ENCODE measurements at regions not wholly inside any gene's neighbourhood (a gene's known extent, or its start where the extent isn't known, plus 50 kb on each side); places are given as distances from the start of the nearest gene placed in this dataset.

DNA sequence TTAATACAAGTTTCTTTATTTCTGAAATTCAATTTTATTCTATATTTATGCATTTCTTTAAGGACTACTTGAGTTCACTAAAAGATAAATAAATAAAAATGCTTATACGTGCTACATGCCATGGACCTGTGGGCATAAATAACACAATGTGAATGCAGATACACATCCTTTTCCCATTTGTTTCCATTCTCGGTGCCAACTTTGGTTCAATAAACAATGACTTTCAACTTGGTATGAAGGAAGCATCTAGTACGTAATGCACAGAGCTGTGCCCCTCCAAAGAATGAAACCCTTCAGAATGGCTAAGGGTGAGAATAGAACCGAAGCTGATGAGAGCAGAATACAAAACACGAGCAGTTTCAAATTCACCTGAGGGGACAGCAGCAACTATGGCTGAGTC is 409.3 kb downstream of the MTX2 start:
- Histone ChIP-seq H3K36me3 (ENCODE audit: control insufficient read depth in 1 of 2, insufficient read depth in 2 of 2, low read length in 2 of 2) (no peaks in the 10 kb centered on the region), H3K4me1 (ENCODE audit: control insufficient read depth in 1 of 2, insufficient read depth in 2 of 2, low read length in 2 of 2) (peaks cover 0 to 19% of the 10 kb centered on the region in 2 donors), H3K9me3 (ENCODE audit: control insufficient read depth in 1 of 2, low read length in 2 of 2) (no peaks in the 10 kb centered on the region), H3K27ac (ENCODE audit: low read length) (no peak overlapping the region), H3K4me3 (ENCODE audit: low read depth in 1 of 2, low read length in 2 of 2) (no peak overlapping the region), H3K27me3 (ENCODE audit: low read depth, low read length) (no peaks in the 10 kb centered on the region)

DNA sequence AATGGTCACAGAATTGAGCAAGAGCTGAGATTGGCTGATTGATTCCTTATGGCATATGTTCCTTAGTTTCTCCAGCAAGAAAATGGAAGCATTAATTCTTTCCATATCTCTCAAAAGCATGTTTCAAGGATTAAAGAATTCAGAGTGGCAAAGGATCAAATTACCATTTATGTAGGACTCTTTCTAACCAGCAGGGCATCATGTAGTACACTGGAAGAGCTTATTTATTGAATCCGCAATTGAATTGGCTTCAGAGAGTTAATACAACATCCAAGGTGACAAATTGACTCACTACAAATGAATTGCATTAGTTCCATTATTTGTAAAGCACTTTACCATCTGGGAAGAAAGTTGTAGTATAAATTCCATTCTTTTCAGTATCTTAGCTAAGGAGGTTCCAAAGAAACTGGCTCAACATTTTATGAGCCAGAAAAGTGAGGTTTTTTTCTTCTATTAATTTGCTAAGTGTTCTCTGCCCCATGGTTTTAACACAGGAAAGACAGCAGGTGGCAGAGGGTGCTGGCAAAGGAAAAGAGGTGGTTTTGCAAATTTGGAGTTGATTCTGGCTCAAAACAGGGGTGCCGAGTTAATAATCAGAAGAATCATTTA is 409.9 kb downstream of the MTX2 start:
- Histone ChIP-seq H3K9me3 (ENCODE audit: control insufficient read depth in 1 of 2, low read length in 2 of 2) (no peaks in the 10 kb centered on the region), H3K36me3 (ENCODE audit: control insufficient read depth in 1 of 2, insufficient read depth in 2 of 2, low read length in 2 of 2) (no peaks in the 10 kb centered on the region), H3K4me3 (ENCODE audit: low read depth in 1 of 2, low read length in 2 of 2) (no peak overlapping the region), H3K27me3 (ENCODE audit: low read depth, low read length) (no peaks in the 10 kb centered on the region), H3K27ac (ENCODE audit: low read length) (no peak overlapping the region), H3K4me1 (ENCODE audit: control insufficient read depth in 1 of 2, insufficient read depth in 2 of 2, low read length in 2 of 2) (peaks cover 0 to 19% of the 10 kb centered on the region in 2 donors)

DNA sequence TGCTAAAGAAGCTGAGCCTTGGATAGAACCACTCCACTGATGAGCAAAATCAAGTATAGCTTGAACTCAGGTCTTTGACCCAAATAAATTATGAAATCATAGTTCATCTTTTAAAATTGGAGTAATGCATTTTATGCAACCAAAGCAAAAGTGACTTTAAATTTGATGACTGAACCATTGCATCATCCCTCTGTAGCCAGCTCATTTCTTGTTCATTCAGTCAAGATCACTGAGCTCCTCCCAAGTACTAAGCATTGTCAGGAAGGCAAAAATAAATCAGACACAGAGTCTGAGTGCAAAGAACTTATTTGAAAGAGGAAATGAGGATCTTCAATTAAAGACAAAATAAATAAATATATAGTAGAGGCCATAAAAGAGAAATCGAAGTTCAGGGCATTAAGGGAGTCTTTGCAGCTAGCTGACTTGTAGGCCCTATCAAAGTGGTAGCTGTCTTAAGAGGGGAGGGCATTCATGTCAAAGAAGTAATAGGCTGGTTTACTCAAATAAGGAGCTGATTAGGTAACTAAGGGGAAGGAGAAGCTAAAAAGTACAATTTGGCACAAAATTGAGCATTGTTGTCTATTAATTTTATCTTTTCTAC is 411.8 kb downstream of the MTX2 start:
- Histone ChIP-seq H3K27ac (ENCODE audit: low read length) (no peak overlapping the region), H3K36me3 (ENCODE audit: control insufficient read depth in 1 of 2, insufficient read depth in 2 of 2, low read length in 2 of 2) (no peaks in the 10 kb centered on the region), H3K27me3 (ENCODE audit: low read depth, low read length) (no peaks in the 10 kb centered on the region), H3K4me3 (ENCODE audit: low read depth in 1 of 2, low read length in 2 of 2) (no peak overlapping the region), H3K4me1 (ENCODE audit: control insufficient read depth in 1 of 2, insufficient read depth in 2 of 2, low read length in 2 of 2) (peaks cover 0 to 19% of the 10 kb centered on the region in 2 donors), H3K9me3 (ENCODE audit: control insufficient read depth in 1 of 2, low read length in 2 of 2) (no peaks in the 10 kb centered on the region)

DNA sequence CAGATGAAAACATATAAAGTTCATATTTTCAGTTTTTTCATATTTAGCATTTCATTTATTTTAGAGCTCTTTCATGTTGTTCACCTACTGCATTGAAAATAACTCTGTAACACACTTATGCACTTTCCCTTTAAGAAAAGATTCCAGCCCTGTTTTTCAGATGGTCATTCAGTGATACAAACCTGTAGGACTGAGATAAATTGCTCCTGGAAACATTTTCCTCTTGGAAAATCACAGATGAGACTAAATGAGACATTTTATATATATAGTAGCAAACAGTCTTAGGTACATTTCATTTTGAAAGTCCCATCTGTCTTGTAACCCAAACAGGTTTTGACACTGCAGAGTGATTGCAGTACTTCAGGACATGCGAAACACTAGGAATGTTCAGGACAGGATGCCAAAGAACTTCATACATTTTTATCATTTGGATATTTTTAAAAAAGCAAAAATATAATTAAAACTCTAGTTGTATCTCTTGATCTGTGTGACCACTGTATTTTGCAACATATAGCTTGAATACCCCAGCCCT is 412.4 kb downstream of the MTX2 start:
- Histone ChIP-seq H3K27me3 (ENCODE audit: low read depth, low read length) (no peaks in the 10 kb centered on the region), H3K36me3 (ENCODE audit: control insufficient read depth in 1 of 2, insufficient read depth in 2 of 2, low read length in 2 of 2) (no peaks in the 10 kb centered on the region), H3K9me3 (ENCODE audit: control insufficient read depth in 1 of 2, low read length in 2 of 2) (no peaks in the 10 kb centered on the region), H3K4me3 (ENCODE audit: low read depth in 1 of 2, low read length in 2 of 2) (no peak overlapping the region), H3K4me1 (ENCODE audit: control insufficient read depth in 1 of 2, insufficient read depth in 2 of 2, low read length in 2 of 2) (peaks cover 0 to 19% of the 10 kb centered on the region in 2 donors), H3K27ac (ENCODE audit: low read length) (no peak overlapping the region)

DNA sequence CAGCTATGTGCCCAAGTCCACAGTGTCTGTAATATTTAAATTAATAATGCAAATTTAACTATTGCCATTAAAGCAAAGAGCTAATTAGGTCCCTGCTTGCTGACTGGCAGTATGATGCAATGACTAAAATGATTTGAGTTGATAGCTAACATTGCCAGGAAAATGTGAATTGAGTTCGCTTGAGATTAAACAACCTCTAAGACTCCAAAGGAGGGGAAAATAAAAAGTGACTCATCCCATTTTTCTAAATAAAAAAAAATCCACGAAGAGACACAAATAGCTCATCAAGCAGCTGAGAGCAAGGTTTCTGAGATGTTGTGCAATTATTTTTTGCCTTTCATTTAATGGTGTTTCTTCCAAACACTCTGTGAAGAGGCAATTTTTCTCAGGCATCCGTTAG is 413.0 kb downstream of the MTX2 start:
- Histone ChIP-seq H3K27me3 (ENCODE audit: low read depth, low read length) (no peaks in the 10 kb centered on the region), H3K4me1 (ENCODE audit: control insufficient read depth in 1 of 2, insufficient read depth in 2 of 2, low read length in 2 of 2) (peaks cover 0 to 19% of the 10 kb centered on the region in 2 donors), H3K4me3 (ENCODE audit: low read depth in 1 of 2, low read length in 2 of 2) (no peak overlapping the region), H3K27ac (ENCODE audit: low read length) (no peak overlapping the region), H3K9me3 (ENCODE audit: control insufficient read depth in 1 of 2, low read length in 2 of 2) (no peaks in the 10 kb centered on the region), H3K36me3 (ENCODE audit: control insufficient read depth in 1 of 2, insufficient read depth in 2 of 2, low read length in 2 of 2) (no peaks in the 10 kb centered on the region)

DNA sequence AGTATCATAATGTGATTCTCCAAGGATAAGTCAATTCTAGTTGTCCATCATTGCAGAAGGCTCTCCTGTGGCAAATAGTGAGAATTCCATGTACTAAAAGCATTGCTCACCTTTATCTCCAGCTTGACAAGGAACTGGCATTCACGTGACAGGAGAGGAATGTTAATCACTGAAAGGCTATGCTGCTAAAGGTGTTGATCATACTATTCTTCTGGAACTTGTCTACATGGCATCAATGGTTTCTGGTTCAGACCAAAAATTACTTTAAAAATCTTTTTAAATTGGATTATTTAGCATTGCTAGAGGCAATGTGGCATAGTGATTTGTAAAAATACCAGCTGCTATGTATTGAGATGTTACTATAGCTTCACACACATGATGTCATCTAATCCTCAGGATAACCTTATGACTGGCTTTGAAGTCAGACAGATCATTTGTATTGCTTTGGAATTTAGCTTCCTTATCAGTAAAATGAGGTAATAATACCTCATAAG is 414.4 kb downstream of the MTX2 start:
- H3K4me1 ChIP-seq (ENCODE audit: control insufficient read depth in 1 of 2, insufficient read depth in 2 of 2, low read length in 2 of 2) = peaks cover 0 to 19% of the 10 kb centered on the region in 2 donors
- no peak overlapping the region for H3K27ac ChIP-seq (ENCODE audit: low read length)
- no peak overlapping the region for H3K4me3 ChIP-seq (ENCODE audit: low read depth in 1 of 2, low read length in 2 of 2)
- H3K9me3 ChIP-seq (ENCODE audit: control insufficient read depth in 1 of 2, low read length in 2 of 2) = no peaks in the 10 kb centered on the region
- H3K36me3 ChIP-seq (ENCODE audit: control insufficient read depth in 1 of 2, insufficient read depth in 2 of 2, low read length in 2 of 2) = no peaks in the 10 kb centered on the region
- no peaks in the 10 kb centered on the region for H3K27me3 ChIP-seq (ENCODE audit: low read depth, low read length)

DNA sequence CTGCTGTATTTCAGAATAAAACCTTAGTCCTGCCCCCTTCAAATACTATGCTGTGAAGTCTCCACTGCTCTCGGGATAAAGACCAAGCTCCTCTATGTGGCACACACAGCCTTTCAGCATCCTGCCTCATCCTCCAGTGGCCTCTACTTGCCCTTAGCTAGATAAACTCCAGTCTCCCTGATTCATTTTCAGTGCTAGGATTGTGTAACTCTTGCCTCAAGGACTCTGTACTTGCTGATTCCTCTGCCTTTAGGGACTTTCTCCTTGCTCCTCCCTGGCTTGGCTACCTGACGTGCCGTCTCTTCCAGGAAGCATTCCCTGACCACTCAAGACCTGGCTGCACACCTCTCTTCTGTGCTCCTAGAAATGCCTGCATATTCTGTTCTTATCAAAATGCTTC is 416.7 kb downstream of the MTX2 start:
- Histone ChIP-seq H3K4me1 (ENCODE audit: control insufficient read depth in 1 of 2, insufficient read depth in 2 of 2, low read length in 2 of 2) (peaks cover 0 to 17% of the 10 kb centered on the region in 2 donors), H3K36me3 (ENCODE audit: control insufficient read depth in 1 of 2, insufficient read depth in 2 of 2, low read length in 2 of 2) (no peaks in the 10 kb centered on the region), H3K9me3 (ENCODE audit: control insufficient read depth in 1 of 2, low read length in 2 of 2) (no peaks in the 10 kb centered on the region), H3K27ac (ENCODE audit: low read length) (no peak overlapping the region), H3K4me3 (ENCODE audit: low read depth in 1 of 2, low read length in 2 of 2) (no peak overlapping the region), H3K27me3 (ENCODE audit: low read depth, low read length) (no peaks in the 10 kb centered on the region)

DNA sequence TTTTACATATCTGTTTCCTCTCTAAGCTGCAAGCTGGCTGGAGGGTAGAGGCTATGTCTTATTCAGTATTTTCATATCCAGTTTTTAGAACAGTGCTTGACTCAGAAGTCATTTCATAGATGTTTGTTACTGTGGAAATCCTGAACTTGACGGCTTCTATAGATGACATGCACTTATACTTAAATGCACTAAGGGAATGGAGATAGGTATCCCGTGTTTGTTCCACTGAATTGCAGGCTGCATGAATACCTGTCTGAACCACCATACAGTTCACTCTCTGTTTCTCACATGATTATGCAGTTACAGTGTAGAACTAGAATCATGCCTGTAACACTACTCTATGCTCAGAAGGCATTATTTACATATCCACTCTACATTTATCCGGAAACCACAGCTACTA is 417.1 kb downstream of the MTX2 start:
- H3K27ac ChIP-seq (ENCODE audit: low read length) = no peak overlapping the region
- H3K9me3 ChIP-seq (ENCODE audit: control insufficient read depth in 1 of 2, low read length in 2 of 2) = no peaks in the 10 kb centered on the region
- peaks cover 0 to 13% of the 10 kb centered on the region in 2 donors for H3K4me1 ChIP-seq (ENCODE audit: control insufficient read depth in 1 of 2, insufficient read depth in 2 of 2, low read length in 2 of 2)
- no peaks in the 10 kb centered on the region for H3K36me3 ChIP-seq (ENCODE audit: control insufficient read depth in 1 of 2, insufficient read depth in 2 of 2, low read length in 2 of 2)
- no peak overlapping the region for H3K4me3 ChIP-seq (ENCODE audit: low read depth in 1 of 2, low read length in 2 of 2)
- no peaks in the 10 kb centered on the region for H3K27me3 ChIP-seq (ENCODE audit: low read depth, low read length)

DNA sequence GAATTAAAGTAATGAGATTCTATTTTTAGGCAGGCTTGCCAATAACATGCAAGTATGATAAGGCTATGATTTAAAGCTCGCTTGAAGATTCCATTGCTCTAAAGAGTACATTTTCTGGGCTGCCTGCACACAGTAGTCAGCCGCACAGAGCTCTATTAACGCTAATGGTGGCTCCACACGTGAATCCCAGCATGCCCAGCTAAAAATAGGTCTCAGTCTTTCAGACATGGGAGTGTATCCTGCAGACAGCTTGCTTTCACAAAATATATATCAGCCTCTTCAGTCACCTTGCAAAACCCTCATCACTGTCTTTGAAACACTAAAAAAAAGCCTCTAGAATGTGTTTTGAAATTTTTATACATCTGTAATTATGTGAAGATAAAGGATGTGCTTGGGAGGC is 418.1 kb downstream of the MTX2 start:
- peaks cover 0 to 7% of the 10 kb centered on the region in 2 donors for H3K4me1 ChIP-seq (ENCODE audit: control insufficient read depth in 1 of 2, insufficient read depth in 2 of 2, low read length in 2 of 2)
- H3K4me3 ChIP-seq (ENCODE audit: low read depth in 1 of 2, low read length in 2 of 2) = no peak overlapping the region
- no peaks in the 10 kb centered on the region for H3K36me3 ChIP-seq (ENCODE audit: control insufficient read depth in 1 of 2, insufficient read depth in 2 of 2, low read length in 2 of 2)
- no peaks in the 10 kb centered on the region for H3K27me3 ChIP-seq (ENCODE audit: low read depth, low read length)
- no peaks in the 10 kb centered on the region for H3K9me3 ChIP-seq (ENCODE audit: control insufficient read depth in 1 of 2, low read length in 2 of 2)
- no peak overlapping the region for H3K27ac ChIP-seq (ENCODE audit: low read length)

DNA sequence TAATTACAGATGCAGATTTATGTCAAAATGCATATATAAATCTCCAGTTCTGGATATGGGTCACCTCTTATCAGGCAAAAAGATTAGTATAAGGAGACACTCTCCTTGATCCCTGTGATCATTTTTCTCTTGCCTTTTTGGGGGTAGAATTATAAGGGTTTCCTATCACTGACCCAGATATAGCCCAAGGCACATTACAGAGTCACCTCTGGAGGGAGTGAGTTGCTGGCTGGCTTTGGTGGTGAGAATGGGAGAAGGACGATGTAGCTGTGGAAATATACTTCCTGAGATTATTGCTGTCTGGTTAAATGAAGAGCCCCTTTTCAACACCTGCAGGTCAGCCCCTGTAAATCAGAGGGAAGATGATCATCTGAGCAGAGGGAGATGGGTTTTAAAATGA is 418.7 kb downstream of the MTX2 start:
- Histone ChIP-seq H3K4me1 (ENCODE audit: control insufficient read depth in 1 of 2, insufficient read depth in 2 of 2, low read length in 2 of 2) (peaks cover 0 to 1% of the 10 kb centered on the region in 2 donors), H3K4me3 (ENCODE audit: low read depth in 1 of 2, low read length in 2 of 2) (no peak overlapping the region), H3K9me3 (ENCODE audit: control insufficient read depth in 1 of 2, low read length in 2 of 2) (no peaks in the 10 kb centered on the region), H3K27ac (ENCODE audit: low read length) (no peak overlapping the region), H3K27me3 (ENCODE audit: low read depth, low read length) (no peaks in the 10 kb centered on the region), H3K36me3 (ENCODE audit: control insufficient read depth in 1 of 2, insufficient read depth in 2 of 2, low read length in 2 of 2) (no peaks in the 10 kb centered on the region)

DNA sequence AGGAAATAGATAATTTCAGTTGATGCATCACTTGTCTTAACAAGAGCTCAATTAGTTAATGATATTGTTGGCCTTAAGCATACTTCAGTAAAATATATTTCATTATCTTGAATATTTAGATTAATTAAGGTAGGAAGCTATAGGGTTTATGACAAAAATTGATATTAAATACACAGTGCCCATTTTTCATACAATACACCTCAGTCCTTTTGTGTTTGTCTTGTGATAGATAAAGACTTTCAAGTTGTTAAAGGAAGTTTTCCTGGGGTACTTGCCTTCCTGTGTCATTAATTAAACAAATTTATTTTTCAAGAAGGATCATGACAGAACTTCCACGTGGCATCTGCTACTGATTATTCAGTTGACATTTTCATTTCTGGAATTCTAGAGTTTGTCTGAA is 420.5 kb downstream of the MTX2 start:
- Histone ChIP-seq H3K4me3 (ENCODE audit: low read depth in 1 of 2, low read length in 2 of 2) (no peak overlapping the region), H3K36me3 (ENCODE audit: control insufficient read depth in 1 of 2, insufficient read depth in 2 of 2, low read length in 2 of 2) (no peaks in the 10 kb centered on the region), H3K27ac (ENCODE audit: low read length) (no peak overlapping the region), H3K9me3 (ENCODE audit: control insufficient read depth in 1 of 2, low read length in 2 of 2) (no peaks in the 10 kb centered on the region), H3K4me1 (ENCODE audit: control insufficient read depth in 1 of 2, insufficient read depth in 2 of 2, low read length in 2 of 2) (no peaks in the 10 kb centered on the region), H3K27me3 (ENCODE audit: low read depth, low read length) (no peaks in the 10 kb centered on the region)

DNA sequence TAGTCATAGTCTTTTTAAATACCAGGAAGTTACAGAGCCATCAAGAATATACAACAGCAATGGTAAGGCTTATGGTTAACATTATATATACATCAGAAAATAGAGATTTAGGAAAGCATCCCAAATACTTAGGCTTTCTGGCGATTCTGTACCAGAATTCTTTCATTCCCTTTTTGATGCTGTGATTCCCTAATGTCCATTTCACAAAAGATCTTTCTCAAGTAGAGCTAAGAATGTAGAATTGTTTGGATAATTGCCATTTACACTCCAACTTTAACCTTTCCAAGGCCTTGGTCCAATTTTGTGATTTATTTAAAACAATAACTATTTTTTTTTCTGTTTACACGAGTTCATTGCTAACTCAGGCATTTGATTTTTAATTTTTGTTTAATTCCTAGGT is 422.2 kb downstream of the MTX2 start:
- Histone ChIP-seq H3K4me1 (ENCODE audit: control insufficient read depth in 1 of 2, insufficient read depth in 2 of 2, low read length in 2 of 2) (no peaks in the 10 kb centered on the region), H3K27me3 (ENCODE audit: low read depth, low read length) (no peaks in the 10 kb centered on the region), H3K36me3 (ENCODE audit: control insufficient read depth in 1 of 2, insufficient read depth in 2 of 2, low read length in 2 of 2) (no peaks in the 10 kb centered on the region)

More for the DNA sequence above, 422.2 kb downstream of the MTX2 start:
- no peak overlapping the region for H3K4me3 ChIP-seq (ENCODE audit: low read depth in 1 of 2, low read length in 2 of 2)
- H3K9me3 ChIP-seq (ENCODE audit: control insufficient read depth in 1 of 2, low read length in 2 of 2) = no peaks in the 10 kb centered on the region
- H3K27ac ChIP-seq (ENCODE audit: low read length) = no peak overlapping the region
